IgD-negative memory B cell (primary cell): ENCODE measurements at regions not wholly inside any gene's neighbourhood (a gene's known extent, or its start where the extent isn't known, plus 50 kb on each side); places are given as distances from the start of the nearest gene placed in this dataset.
A peak's percentile ranks its signal among the peaks of the same experiment; 100 is the strongest.
"Not testable (repeated sequence)": the region's sequence is repeated elsewhere in the genome, so short reads cannot be mapped to it uniquely, and the experiment has no call there.

Experiments used
- H3K27ac Mint-ChIP-seq, 3 donors: one replicate each; pipeline ENCODE4 v1.8.0; 2020 to 2022; ENCODE audit warnings: mild to moderate bottlenecking in 3 of 3, mixed read lengths in 3 of 3, moderate library complexity in 1 of 3
- H3K27me3 Mint-ChIP-seq: one replicate; pipeline ENCODE4 v1.8.0; 2021; ENCODE audit warnings: mixed read lengths
- H3K36me3 Mint-ChIP-seq: one replicate; pipeline ENCODE4 v1.8.0; 2020; ENCODE audit warnings: mild to moderate bottlenecking, mixed read lengths
- H3K4me1 Mint-ChIP-seq, 3 donors: one replicate each; pipeline ENCODE4 v1.8.0; 2020 to 2022; ENCODE audit warnings: mixed read lengths in 3 of 3, mild to moderate bottlenecking in 1 of 3
- H3K4me3 Mint-ChIP-seq, 4 donors: one replicate each; pipeline ENCODE4 v1.8.0; 2020 to 2022; ENCODE audit warnings: mild to moderate bottlenecking in 4 of 4, mixed read lengths in 4 of 4, moderate library complexity in 3 of 4
- H3K9me3 Mint-ChIP-seq, 3 donors: one replicate each; pipeline ENCODE4 v1.8.0; 2020 to 2021; ENCODE audit warnings: mixed read lengths in 3 of 3, mild to moderate bottlenecking in 1 of 3

DNA sequence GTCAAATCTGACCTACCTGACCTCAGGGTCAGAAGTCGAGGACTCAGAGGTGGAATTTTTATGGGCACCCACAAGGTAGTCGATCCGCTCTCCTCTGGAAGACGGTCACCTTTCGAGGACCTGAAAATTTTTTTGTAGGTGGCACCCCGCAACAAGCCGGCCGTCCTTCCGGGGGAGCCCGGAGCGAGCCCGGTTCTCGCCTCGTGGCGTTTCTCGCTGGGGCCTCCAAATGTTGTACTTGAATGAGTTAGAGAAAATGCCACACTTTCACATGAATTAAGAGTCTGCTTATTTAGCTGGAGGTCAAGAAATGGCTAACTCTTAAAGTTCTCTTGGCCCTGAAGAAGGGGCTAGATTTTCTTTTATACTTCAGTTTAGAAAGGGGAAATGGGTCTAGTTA lies 169.0 kb upstream of the CCZ1B start:
- H3K27me3 Mint-ChIP-seq, H3K4me3 Mint-ChIP-seq, H3K4me1 Mint-ChIP-seq, H3K36me3 Mint-ChIP-seq, H3K9me3 Mint-ChIP-seq, H3K27ac Mint-ChIP-seq: not testable (repeated sequence)

DNA sequence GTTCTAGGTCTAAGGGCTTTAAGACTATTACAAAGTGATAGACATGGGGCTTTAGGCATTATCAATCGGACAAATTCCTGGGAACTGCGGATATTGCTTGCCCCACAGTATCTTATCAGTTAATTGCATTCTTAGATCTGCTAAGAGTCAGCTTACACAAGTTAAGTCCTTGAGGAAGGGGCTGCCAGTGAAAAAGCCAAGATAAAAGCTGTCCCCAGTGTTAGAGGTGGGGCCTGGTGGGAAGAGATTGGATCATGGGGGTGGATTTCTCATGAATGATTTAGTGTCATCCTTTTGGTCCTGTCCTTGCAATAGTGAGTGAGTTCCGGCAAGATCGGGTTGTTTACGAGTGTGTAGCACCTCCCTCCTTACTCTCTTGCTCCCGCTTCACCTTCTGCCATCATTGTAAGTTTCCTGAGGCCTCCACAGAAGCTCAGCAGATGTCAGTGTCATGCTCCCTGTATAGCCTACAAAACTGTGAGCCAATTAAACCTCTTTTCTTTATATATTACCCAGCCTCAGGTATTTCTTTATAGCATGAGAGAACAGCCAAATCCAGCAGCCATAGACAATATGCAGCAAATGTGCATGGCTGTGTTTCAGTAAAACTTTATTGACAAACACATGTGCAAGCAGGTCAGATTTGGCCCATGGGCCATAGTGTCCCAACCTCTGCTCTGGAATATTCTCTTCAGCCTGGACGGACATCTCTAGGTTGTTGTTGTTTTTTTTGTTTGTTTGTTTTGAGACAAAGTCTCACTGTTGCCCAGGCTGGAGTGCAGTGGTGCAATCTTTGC lies 169.6 kb upstream of the CCZ1B start:
- H3K4me3 Mint-ChIP-seq, H3K9me3 Mint-ChIP-seq, H3K4me1 Mint-ChIP-seq, H3K36me3 Mint-ChIP-seq, H3K27me3 Mint-ChIP-seq: not testable (repeated sequence)
- peak overlapping the region in 1 of 3 donors; percentile 20 for H3K27ac Mint-ChIP-seq

- not testable (repeated sequence) for H3K27ac Mint-ChIP-seq, H3K9me3 Mint-ChIP-seq, H3K4me1 Mint-ChIP-seq, H3K4me3 Mint-ChIP-seq, H3K36me3 Mint-ChIP-seq
- H3K27me3 Mint-ChIP-seq = peaks cover 19% of the 10 kb centered on the region
Observed at GRCh38 chr7:6999067-6999666, 173.1 kb upstream of the CCZ1B start.

GRCh38 chr7:7002418-7003062 lies 176.5 kb upstream of the CCZ1B start:
- no peak overlapping the region for H3K4me3 Mint-ChIP-seq
- H3K4me1 Mint-ChIP-seq = peaks cover 0 to 2% (median 0%) of the 10 kb centered on the region in 3 donors
- H3K27me3 Mint-ChIP-seq = peaks cover 19% of the 10 kb centered on the region
- H3K9me3 Mint-ChIP-seq = peaks cover 4 to 10% (median 8%) of the 10 kb centered on the region in 3 donors
- no peak overlapping the region for H3K27ac Mint-ChIP-seq
- peaks cover 6% of the 10 kb centered on the region for H3K36me3 Mint-ChIP-seq

GRCh38 chr7:7005303-7005702 lies 177.0 kb upstream of the C1GALT1 start:
- H3K27ac Mint-ChIP-seq = no peak overlapping the region
- H3K36me3 Mint-ChIP-seq = peaks cover 4% of the 10 kb centered on the region

DNA sequence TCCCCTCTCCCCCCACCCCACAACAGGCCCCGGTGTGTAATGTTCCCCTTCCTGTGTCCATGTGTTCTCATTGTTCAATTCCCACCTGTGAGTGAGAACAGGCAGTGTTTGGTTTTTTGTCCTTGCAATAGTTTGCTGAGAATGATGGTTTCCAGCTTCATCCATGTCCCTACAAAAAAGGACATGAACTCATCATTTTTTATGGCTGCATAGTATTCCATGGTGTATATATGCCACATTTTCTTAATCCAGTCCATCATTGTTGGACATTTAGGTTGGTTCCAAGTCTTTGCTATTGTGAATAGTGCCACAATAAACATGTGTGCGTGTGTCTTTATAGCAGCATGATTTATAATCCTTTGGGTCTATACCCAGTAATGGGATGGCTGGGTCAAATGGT lies 176.4 kb upstream of the C1GALT1 start:
- peaks cover 24% of the 10 kb centered on the region for H3K27me3 Mint-ChIP-seq
- not testable (repeated sequence) for H3K27ac Mint-ChIP-seq, H3K4me3 Mint-ChIP-seq, H3K4me1 Mint-ChIP-seq, H3K36me3 Mint-ChIP-seq, H3K9me3 Mint-ChIP-seq

More at GRCh38 chr7:7005303-7005702, 177.0 kb upstream of the C1GALT1 start:
- Mint-ChIP-seq H3K27me3 (peaks cover 22% of the 10 kb centered on the region), H3K9me3 (peaks cover 0 to 7% (median 7%) of the 10 kb centered on the region in 3 donors), H3K4me1 (peaks cover 0 to 2% (median 0%) of the 10 kb centered on the region in 3 donors), H3K4me3 (no peak overlapping the region)

GRCh38 chr7:7011241-7011640 lies 171.1 kb upstream of the C1GALT1 start:
- not testable (repeated sequence) for H3K27ac Mint-ChIP-seq, H3K4me3 Mint-ChIP-seq, H3K36me3 Mint-ChIP-seq, H3K4me1 Mint-ChIP-seq, H3K9me3 Mint-ChIP-seq
- H3K27me3 Mint-ChIP-seq = peaks cover 15% of the 10 kb centered on the region

DNA sequence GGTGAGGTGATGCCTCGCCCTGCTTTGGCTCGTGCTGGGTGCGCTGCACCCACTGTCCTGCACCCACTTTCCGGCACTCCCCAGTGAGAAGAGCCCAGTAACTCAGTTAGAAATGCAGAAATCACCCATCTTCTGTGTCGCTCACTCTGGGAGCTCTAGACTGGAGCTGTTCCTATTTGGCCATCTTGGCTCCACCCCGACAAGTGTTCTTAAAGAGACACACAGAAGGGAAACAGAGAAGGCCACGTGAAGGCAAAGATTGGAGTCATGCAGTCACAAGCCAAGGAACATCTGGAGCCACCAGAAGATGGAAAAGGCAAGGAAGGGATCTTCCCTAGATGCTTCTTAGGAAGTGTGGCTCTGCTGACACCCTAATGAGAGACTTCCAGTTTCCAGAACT lies 170.6 kb upstream of the C1GALT1 start:
- H3K27ac Mint-ChIP-seq, H3K9me3 Mint-ChIP-seq, H3K4me3 Mint-ChIP-seq, H3K4me1 Mint-ChIP-seq, H3K36me3 Mint-ChIP-seq: not testable (repeated sequence)
- peaks cover 15% of the 10 kb centered on the region for H3K27me3 Mint-ChIP-seq

DNA sequence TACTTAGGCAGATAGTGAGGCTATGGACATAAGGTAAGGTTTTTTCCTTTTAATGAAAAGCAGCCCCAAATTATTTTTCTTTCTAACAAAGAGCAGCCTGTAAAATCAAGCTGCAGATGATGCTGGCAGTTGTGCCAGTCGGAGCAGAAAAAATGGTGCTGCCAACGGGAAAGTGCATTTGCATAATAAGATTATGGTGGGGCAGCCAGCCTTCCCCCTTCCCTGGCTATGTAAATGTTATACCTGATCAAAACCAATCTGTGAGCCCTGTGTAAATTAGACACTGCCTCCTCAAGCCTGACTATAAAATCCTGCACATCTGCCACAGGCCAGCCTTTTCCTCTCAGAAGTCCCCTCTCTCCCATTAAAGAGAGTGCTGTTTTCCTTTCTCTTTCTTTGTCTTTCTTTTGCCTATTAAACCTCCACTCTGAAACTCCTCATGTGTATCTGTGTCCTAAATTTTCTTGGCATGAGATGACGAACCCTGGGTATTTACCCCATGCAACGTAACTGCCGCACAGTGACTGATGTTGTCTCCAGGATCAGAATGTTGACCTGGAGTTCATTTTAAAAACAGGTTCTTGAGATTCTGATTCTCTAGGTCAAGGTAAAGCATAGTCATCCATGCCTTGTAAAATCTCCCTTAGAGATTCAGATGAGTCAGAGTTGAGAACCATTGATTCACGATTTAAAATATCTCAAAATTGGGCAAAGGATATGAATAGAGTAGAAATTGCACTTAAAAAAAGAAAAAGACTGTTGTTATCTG lies 167.3 kb upstream of the C1GALT1 start:
- Mint-ChIP-seq H3K9me3 (peaks cover 0 to 4% (median 0%) of the 10 kb centered on the region in 3 donors), H3K27me3 (peaks cover 13% of the 10 kb centered on the region), H3K4me1 (no peaks in the 10 kb centered on the region), H3K4me3 (no peak overlapping the region), H3K36me3 (no peaks in the 10 kb centered on the region), H3K27ac (no peak overlapping the region)

- Mint-ChIP-seq H3K27me3 (peaks cover 1% of the 10 kb centered on the region), H3K4me1 (no peaks in the 10 kb centered on the region), H3K27ac (no peak overlapping the region), H3K36me3 (no peaks in the 10 kb centered on the region), H3K4me3 (no peak overlapping the region), H3K9me3 (no peaks in the 10 kb centered on the region)
Observed at GRCh38 chr7:7017707-7018280, 164.6 kb upstream of the C1GALT1 start.

DNA sequence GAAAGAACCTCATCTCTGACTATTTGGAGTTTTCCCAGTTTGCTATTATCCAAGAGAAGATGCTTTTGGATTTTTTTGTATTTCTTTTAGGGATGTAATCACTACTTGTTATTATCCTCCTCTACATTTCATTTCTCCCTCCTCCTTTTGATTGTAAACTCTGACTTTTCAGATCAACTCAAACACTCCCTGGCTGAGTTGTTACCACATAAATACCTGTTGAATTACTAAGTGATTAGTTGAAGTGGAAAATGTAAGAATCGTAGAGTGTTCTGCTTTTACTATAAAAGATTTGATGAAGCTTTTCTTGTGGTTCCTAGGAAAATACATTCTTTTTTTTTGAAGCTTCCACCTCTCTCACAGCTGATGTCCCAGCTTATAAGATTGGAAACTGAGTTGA lies 164.1 kb upstream of the C1GALT1 start:
- Mint-ChIP-seq H3K36me3 (no peaks in the 10 kb centered on the region), H3K4me3 (no peak overlapping the region), H3K4me1 (no peaks in the 10 kb centered on the region), H3K27me3 (no peaks in the 10 kb centered on the region), H3K27ac (no peak overlapping the region), H3K9me3 (no peaks in the 10 kb centered on the region)

GRCh38 chr7:7032221-7032620 lies 150.1 kb upstream of the C1GALT1 start:
- Mint-ChIP-seq H3K27me3 (peaks cover 6% of the 10 kb centered on the region), H3K4me1 (peaks cover 0 to 3% (median 0%) of the 10 kb centered on the region in 3 donors), H3K9me3 (peaks cover 0 to 3% (median 3%) of the 10 kb centered on the region in 3 donors), H3K4me3 (no peak overlapping the region), H3K27ac (no peak overlapping the region), H3K36me3 (no peaks in the 10 kb centered on the region)

DNA sequence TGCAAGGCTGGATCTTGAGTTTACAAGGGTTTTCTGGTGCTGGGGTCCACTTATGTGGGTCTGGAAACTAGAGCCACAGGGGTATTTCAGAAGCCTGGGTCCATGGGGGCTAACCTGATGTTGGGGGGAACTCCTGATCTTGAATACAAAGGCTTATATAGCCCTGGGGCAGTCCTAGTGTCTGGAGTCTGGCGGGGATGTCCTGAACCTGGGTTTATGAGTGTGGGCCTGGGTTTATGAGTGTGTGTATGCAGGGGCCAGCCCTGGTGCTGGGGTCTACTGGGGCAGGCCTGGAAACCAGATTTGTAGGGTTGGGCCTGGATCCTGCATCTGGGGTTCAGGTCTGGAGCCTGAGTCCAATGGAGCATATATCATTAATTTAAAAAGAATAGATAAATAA lies 146.5 kb upstream of the C1GALT1 start:
- Mint-ChIP-seq H3K36me3 (no peaks in the 10 kb centered on the region), H3K9me3 (peaks cover 0 to 3% (median 2%) of the 10 kb centered on the region in 3 donors), H3K4me3 (peak overlapping the region in 1 of 4 donors; percentile 14), H3K27ac (peak overlapping the region in 1 of 3 donors; percentile 40), H3K4me1 (no peaks in the 10 kb centered on the region), H3K27me3 (peaks cover 5% of the 10 kb centered on the region)

DNA sequence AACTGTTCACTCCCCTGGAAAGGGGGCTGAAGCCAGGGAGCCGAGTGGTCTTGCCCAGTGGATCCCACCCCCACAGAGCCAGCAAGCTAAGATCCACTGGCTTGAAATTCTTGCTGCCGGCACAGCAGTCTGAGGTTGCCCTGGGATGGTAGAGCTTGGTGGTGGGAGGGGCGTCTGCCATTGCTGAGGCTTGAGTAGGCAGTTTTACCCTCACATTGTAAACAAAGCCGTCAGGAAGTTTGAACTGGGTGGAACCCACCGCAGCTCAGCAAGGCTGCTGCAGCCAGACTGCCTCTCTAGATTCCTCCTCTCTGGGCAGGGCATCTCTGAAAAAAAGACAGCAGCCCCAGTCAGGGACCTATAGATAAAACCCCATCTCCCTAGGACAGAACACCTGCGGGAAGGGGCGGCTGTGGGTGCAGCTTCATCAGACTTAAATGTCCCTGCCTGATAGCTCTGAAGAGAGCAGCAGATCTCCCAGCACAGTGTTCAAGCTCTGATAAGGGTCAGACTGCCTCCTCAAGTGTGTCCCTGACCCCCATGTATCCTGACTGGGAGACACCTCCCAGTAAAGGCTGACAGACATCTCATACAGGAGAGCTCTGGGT lies 140.0 kb upstream of the C1GALT1 start:
- H3K36me3 Mint-ChIP-seq, H3K9me3 Mint-ChIP-seq, H3K27me3 Mint-ChIP-seq, H3K4me3 Mint-ChIP-seq, H3K4me1 Mint-ChIP-seq: not testable (repeated sequence)
- H3K27ac Mint-ChIP-seq = peak overlapping the region in 1 of 3 donors; percentile 75
